Suppressor macrophage treated with lipopolysaccharide for 1 hour (primary cell): ENCODE measurements at regions not wholly inside any gene's neighbourhood (a gene's known extent, or its start where the extent isn't known, plus 50 kb on each side); places are given as distances from the start of the nearest gene placed in this dataset.
"Not testable (repeated sequence)": the region's sequence is repeated elsewhere in the genome, so short reads cannot be mapped to it uniquely, and the experiment has no call there.

Experiments used
- DNase-seq, 3 donors: peaks; one replicate each; pipeline ENCODE4 v3.0.0-alpha.2; 2020 to 2022

- DNase-seq, result no peak
Measured at GRCh38 chr16:5215901-5216300, 118.3 kb upstream of the EEF2KMT start.

- DNase-seq, result no peak
Measured at GRCh38 chr16:5214466-5214865, 116.9 kb upstream of the EEF2KMT start.

DNA sequence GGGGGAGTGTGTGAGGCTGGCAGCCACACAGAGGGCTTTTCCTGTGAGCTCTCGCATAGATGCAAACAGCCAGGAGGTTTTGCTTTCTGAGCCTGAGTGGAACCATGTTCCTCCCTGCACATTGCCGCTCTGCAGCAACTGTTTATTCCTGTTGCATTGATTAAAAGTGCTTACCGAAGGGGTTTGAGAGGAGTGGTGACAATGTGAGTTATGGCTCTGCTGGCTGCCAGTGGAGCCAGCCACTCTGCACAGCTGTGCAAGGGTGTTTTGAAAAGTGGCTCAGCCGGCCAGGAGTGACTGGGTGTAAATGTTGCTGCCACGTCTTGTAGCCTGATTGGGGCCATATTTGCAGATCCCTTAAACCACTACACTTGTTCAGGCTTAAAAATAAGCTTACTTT is 114.9 kb upstream of the EEF2KMT start:
- not testable (repeated sequence) for DNase-seq

- DNase-seq, result peak; percentile 19 to 37 (median 34)
Measured at GRCh38 chr16:5207862-5208498, 110.4 kb upstream of the EEF2KMT start.

- DNase-seq, result no peak
Measured at GRCh38 chr16:5207001-5207523, 109.5 kb upstream of the EEF2KMT start.

- DNase-seq, result no peak
Measured at GRCh38 chr16:5206331-5206990, 108.9 kb upstream of the EEF2KMT start.

- no peak for DNase-seq
Measured at GRCh38 chr16:5205361-5206040, 107.9 kb upstream of the EEF2KMT start.

DNA sequence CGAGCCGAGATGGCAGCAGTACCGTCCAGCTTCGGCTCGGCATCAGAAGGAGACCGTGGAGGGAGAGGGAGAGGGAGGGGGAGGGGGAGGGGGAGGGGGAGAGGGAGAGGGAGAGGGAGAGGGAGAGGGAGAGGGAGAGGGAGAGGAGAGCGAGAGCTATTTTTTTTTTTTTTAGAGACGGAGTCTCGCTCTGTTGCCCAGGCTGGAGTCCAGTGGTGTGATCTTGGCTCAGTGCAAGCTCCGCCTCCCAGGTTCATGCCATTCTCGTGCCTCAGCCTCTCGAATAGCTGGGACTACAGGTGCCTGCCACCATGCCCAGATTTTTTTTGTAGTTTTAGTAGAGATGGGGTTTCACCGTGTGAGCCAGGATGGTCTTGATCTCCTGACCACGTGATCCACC is 106.1 kb upstream of the EEF2KMT start:
- not testable (repeated sequence) for DNase-seq

- no peak for DNase-seq
Measured at GRCh38 chr16:5200123-5200522, 102.5 kb upstream of the EEF2KMT start.

DNA sequence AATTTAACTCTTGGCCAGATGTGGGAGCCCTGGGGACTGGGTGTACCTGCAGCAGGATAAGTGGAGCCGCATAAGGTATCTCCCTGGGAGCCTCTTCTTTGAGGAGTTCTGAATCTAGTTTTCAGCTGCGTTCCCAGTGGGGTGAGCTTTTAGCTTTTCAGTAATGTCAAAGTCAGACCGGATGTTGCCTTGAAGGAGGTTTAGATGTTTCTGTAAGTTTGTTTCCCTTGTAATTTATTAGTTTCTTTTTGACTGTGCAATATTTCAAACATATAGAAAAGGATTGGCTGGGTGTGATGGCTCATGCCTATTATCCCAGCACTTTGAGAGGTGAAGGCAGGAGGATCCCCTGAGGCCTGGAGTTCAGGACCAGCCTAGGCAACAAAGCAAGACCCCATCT is 98.6 kb upstream of the EEF2KMT start:
- no peak for DNase-seq

DNA sequence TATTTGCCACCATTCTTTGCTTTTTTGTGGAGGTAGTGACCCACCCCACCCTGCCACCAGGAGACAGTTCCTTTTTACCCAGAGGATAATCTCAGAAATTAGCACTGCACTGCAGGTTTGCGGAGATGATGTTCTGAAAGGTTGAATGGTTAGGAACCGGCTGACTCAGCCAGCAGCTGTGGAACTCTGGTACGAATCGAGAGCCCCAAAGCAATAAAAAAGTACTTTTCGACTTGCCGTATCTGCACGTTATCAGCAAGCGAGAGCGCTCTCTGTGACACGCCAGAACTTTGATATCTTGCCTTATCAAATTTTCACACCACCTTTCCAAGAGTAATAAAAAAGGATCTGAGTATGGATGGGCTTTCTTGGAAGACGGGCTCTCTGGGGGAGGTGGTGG is 96.3 kb upstream of the EEF2KMT start:
- no peak for DNase-seq

DNA sequence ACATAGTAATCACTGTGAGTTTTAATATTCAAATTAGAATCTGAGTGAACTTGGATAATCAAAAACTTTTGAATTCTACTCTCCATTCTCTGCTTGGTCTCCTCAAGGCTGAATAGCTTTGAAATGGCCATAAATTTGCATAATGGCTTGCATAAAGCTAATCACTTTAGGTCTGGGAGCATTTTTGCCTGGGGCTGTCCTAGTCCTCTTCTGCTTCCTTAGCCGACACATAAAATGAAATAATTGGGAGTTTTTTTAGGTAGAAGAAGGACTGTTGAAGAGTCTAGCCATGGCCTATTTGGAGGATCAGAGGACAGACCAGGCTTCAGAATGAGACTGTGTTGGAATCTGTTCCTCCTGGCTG is 91.4 kb upstream of the EEF2KMT start:
- DNase-seq, result no peak

GRCh38 chr16:5188318-5188988 is 90.9 kb upstream of the EEF2KMT start:
- no peak for DNase-seq

GRCh38 chr16:5187402-5187952 is 89.9 kb upstream of the EEF2KMT start:
- no peak for DNase-seq

DNA sequence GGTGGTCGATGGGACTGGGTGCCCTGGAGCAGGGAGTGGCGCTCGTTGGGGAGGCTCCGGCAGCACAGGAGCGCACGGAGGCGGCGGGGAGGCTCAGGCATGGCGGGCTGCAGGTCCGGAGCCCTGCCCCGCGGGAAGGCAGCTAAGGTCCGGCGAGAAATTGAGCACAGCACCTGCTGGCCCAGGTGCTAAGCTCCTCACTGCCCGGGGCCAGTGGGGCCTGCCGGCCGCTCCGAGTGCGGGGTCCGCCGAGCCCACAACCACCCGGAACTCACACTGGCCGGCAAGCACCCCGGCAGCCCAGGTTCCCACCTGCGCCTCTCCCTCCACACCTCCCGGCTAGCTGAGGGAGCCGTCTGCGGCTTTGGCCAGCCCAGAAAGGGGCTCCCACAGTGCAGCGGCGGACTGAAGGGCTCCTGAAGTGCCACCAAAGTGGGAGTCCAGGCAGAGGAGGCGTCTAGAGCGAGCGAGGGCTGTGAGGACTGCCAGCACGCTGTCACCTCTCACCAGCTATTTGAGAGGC is 88.8 kb upstream of the EEF2KMT start:
- DNase-seq, result no peak

DNA sequence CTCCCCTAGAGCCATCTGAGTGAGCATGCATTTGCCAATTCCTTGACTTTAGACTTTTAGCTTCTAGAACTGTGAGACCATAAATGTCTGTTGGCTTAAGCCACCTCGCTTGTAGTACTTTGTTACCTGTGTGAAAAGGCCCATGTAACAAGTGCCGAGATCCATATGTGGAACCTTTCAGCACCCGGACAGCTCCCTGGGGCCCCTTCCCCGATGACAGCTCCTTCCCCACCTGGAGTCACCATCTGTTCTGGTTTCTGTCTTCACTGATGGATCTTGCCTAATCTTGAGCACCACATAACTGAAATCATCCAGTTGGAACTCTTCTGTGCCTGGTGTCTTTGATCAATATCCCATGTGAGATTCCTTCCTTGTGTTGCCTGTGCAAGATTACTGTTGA is 78.9 kb upstream of the EEF2KMT start:
- no peak for DNase-seq

GRCh38 chr16:5175266-5175665 is 77.7 kb upstream of the EEF2KMT start:
- no peak for DNase-seq

DNA sequence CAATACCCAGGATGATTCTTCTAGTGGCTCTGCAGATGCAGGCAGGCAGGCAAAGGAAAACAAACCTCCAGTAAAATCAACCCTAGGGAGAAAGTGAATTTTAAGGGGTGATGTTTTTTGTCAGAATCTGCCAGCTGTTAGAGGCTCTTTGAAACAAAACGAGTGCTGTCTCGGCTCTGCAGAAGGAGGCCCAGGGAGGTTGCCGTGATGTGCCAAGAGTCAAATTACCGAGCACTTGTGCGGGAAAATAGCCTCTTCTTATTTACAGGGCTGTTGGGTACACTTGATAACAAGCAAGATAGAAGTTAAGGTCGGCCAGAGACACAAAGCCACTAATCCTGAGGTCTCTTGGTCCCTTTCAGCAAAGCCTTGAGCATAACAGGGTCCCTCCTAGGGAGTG is 68.9 kb upstream of the EEF2KMT start:
- DNase-seq, result no peak

DNA sequence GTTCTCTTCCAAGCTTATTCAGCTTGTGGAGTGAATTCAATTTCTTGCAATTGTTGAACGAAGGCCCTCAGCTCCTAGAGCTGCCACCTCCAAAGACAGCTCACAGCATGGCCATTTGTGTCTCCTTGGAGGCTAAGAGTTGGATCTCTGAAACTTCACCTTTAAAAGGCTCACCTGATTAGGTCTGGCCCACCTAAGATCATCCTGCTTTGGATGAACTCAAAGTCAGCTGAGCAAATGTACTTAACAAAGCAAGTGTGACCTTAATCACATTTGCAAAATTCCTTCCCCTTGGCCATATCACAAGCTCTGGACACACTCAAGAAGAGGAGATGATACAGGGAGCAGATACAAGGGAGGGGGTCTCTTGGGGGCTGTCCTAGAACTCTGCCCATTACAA is 67.8 kb upstream of the EEF2KMT start:
- DNase-seq, result not testable (repeated sequence)

DNA sequence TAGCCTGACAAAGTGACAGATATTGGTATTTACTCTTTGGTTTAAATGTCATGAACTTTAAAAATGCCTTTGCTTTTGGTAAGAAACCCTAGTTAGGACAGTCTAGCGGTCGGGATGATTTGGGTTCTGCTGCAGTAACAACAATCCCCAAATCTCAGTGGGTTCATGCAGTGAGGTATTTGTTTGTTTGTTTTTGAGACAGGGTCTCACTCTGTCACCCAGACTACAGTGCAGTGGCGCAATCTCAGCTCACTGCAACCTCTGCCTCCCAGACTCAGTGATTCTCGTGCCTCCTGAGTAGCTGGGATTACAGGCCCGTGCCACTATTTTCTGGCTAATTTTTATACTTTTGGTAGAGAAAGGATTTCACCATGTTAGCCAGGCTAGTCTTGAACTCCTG is 65.2 kb upstream of the EEF2KMT start:
- not testable (repeated sequence) for DNase-seq

GRCh38 chr16:5161888-5162287 is 64.3 kb upstream of the EEF2KMT start:
- not testable (repeated sequence) for DNase-seq

DNA sequence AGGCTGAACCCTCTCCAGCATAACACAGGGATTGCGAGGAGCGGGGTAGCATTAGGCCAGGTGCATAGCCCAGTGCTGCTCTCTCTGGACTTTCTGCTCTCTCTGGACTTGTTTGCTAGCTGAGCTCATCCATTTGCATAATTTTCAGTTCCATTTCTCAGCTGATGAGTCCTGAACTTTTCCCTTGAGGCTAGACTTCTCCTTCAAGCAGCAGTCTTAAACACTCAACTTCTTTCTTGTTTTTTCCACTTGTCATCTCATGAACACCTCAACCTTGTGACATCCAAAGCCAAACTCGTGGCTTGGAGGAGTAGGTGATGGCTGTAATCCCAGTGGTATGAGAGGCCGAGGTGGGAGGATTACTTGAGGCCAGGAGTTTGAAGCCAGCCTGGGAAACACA is 62.4 kb upstream of the EEF2KMT start:
- not testable (repeated sequence) for DNase-seq

DNA sequence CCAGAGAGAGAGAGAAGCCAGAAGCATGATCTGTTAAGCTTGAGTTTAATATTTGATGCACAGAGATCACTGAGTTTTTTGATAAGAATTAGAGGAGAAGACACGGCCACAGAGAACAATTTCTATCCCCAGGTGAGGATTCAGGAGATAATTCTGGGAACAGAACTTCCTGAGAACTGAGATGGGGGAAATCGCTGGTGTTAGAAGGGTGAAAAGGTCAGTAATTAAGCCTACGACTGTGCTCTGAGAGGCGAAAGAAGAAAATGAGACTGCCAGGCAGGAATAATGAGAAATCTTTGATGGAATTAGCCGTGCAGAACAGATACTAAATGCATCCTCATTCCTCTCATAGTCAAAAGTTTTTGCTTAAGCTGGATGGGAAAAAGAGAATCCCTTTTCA is 61.9 kb upstream of the EEF2KMT start:
- DNase-seq, result not testable (repeated sequence)
